Esophagus squamous epithelium (tissue), 4 donors: ENCODE measurements at regions not wholly inside any gene's neighbourhood (a gene's known extent, or its start where the extent isn't known, plus 50 kb on each side); places are given as distances from the start of the nearest gene placed in this dataset.

Experiments
- CTCF ChIP-seq, 6 experiments: fragments of 450-650 bp in 4 of 6; fragments of 200-600 bp in 2 of 6; sonication (generic) in 2 of 6; IDR thresholded peaks; one replicate each; pipeline ENCODE4 v1.5.1; 2016 to 2019; ENCODE audit warnings: antibody characterized with exemption in 6 of 6, mild to moderate bottlenecking in 4 of 6, moderate library complexity in 4 of 6
- POLR2A ChIP-seq, 4 donors: fragments of 450-650 bp; IDR thresholded peaks; one replicate each; pipeline ENCODE4 v1.6.1; 2017; ENCODE audit warnings: antibody characterized with exemption in 4 of 4, mild to moderate bottlenecking in 4 of 4, moderate library complexity in 3 of 4

DNA sequence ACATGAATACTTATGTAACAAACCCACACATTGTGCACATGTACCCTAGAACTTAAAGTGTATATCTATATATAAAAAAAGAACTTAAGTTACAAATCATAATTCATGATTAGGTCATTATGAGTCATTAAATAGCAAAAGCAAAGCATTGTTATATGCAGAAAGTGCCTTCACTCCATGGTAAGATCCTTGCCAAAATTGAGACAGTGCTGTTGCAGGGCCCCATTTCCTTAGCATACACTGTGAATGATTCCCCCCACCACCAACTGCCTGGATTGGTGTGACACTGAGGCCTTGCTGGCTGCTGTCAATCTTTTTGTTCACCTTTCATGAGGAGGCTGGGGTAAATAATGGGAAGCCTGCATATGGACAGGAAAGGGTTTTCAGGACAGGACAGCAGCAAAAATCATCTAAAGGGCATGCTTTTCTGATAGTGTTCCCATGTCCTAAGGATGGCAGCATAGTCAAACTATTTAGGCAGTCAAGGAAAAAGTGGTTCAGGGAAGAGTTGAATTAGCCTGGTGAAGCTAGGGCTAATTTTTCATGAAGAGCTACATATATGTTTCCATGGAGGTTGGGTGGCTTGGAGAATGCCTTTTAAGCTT, 188.2 kb upstream of the ASCC3 start:
- no peak for TF ChIP-seq CTCF (IDR thresholded peaks at IDR 0.05)
- no peak for TF ChIP-seq POLR2A (IDR thresholded peaks at IDR 0.05)
